MCF 10A (cell line): ENCODE measurements at regions not wholly inside any gene's neighbourhood (a gene's known extent, or its start where the extent isn't known, plus 50 kb on each side); places are given as distances from the start of the nearest gene placed in this dataset.

ENCODE experiments used
- BruUV-seq: library from RNA; stranded (reverse); fragments of 400-500 nt; replicated peaks from 2 replicates; lab custom pipeline; 2021; lab: Mats Ljungman, UMichigan
- CTCF ChIA-PET: fragments of 300-600 bp; sonication (Branson Sonifier 250); formaldehyde crosslinking; extraction: SDS; loops from one replicate; lab custom pipeline; 2021; ENCODE audit warnings: antibody characterized with exemption, inconsistent platforms; lab: Yijun Ruan, JAX
- POLR2A ChIA-PET: fragments of 300-600, 350-650 bp; sonication (Branson Sonifier 250); formaldehyde crosslinking; extraction: SDS; loops from one replicate; lab custom pipeline; 2020; ENCODE audit warnings: antibody characterized with exemption, inconsistent platforms; lab: Yijun Ruan, JAX
- DNase-seq: peaks from one replicate; pipeline ENCODE4 v3.0.0-alpha.2; 2018; ENCODE audit not compliant: unreplicated experiment
- H3K27ac Mint-ChIP-seq: one replicate; pipeline ENCODE4 v1.8.0; 2022; ENCODE audit warnings: mild to moderate bottlenecking, low read depth, mixed read lengths; ENCODE audit not compliant: unreplicated experiment
- H3K27me3 Mint-ChIP-seq: one replicate; pipeline ENCODE4 v1.8.0; 2022; ENCODE audit warnings: mixed read lengths; ENCODE audit not compliant: insufficient read depth, unreplicated experiment
- H3K36me3 Mint-ChIP-seq: one replicate; pipeline ENCODE4 v1.8.0; 2022; ENCODE audit warnings: mild to moderate bottlenecking, moderate library complexity, mixed read lengths; ENCODE audit not compliant: insufficient read depth, unreplicated experiment
- H3K4me1 Mint-ChIP-seq: one replicate; pipeline ENCODE4 v1.8.0; 2022; ENCODE audit warnings: mixed read lengths; ENCODE audit not compliant: insufficient read depth, unreplicated experiment
- H3K4me3 Mint-ChIP-seq: one replicate; pipeline ENCODE4 v1.8.0; 2022; ENCODE audit warnings: mild to moderate bottlenecking, moderate library complexity, mixed read lengths; ENCODE audit not compliant: unreplicated experiment
- H3K9me3 Mint-ChIP-seq: one replicate; pipeline ENCODE4 v1.8.0; 2022; ENCODE audit warnings: mixed read lengths; ENCODE audit not compliant: unreplicated experiment
- intact Hi-C: fragments of 100-400 bp; cut with micrococcal nuclease; formaldehyde crosslinking; loops from 2 replicates; pipeline ENCODE4 v1.14.1; 2022
- TF ChIP-seq, protein P1 (sequence below): fragments of 200-600 bp; IDR thresholded peaks from one replicate; pipeline ENCODE4 v1.8.0; 2022; ENCODE audit warnings: antibody characterized with exemption, mild to moderate bottlenecking; ENCODE audit not compliant: unreplicated experiment

- ChIA-PET CTCF (interaction anchor here (0.6 kb wide), 1 partner anchor 352 kb away, joined by 3 read pairs; no protein-coding TSS in a partner anchor), POLR2A (no interaction called here)
- H3K9me3 Mint-ChIP-seq, result peaks cover 9% of the 10 kb centered on the region
- H3K4me3 Mint-ChIP-seq, result no peak overlapping the region
- no peaks in the 10 kb centered on the region for H3K27me3 Mint-ChIP-seq
- H3K4me1 Mint-ChIP-seq, result no peaks in the 10 kb centered on the region
- intact Hi-C loops, result no loop called here
- no TSS peak for BruUV-seq
- no peak for DNase-seq
- H3K27ac Mint-ChIP-seq, result no peak overlapping the region
- TF ChIP-seq, protein P1, sequence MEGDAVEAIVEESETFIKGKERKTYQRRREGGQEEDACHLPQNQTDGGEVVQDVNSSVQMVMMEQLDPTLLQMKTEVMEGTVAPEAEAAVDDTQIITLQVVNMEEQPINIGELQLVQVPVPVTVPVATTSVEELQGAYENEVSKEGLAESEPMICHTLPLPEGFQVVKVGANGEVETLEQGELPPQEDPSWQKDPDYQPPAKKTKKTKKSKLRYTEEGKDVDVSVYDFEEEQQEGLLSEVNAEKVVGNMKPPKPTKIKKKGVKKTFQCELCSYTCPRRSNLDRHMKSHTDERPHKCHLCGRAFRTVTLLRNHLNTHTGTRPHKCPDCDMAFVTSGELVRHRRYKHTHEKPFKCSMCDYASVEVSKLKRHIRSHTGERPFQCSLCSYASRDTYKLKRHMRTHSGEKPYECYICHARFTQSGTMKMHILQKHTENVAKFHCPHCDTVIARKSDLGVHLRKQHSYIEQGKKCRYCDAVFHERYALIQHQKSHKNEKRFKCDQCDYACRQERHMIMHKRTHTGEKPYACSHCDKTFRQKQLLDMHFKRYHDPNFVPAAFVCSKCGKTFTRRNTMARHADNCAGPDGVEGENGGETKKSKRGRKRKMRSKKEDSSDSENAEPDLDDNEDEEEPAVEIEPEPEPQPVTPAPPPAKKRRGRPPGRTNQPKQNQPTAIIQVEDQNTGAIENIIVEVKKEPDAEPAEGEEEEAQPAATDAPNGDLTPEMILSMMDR, result no peak
- H3K36me3 Mint-ChIP-seq, result no peaks in the 10 kb centered on the region
These were observed 70.6 kb upstream of the CTDP1 start for GRCh38 chr18:79608999-79609461.

GRCh38 chr18:79609841-79610281 lies 69.7 kb upstream of the CTDP1 start:
- ChIA-PET CTCF (interaction anchor here (0.6 kb wide), 1 partner anchor 47 kb away, joined by 4 read pairs; no protein-coding TSS in a partner anchor), POLR2A (no interaction called here)
- Mint-ChIP-seq H3K9me3 (peaks cover 9% of the 10 kb centered on the region), H3K36me3 (no peaks in the 10 kb centered on the region), H3K4me3 (no peak overlapping the region), H3K27me3 (no peaks in the 10 kb centered on the region), H3K4me1 (no peaks in the 10 kb centered on the region), H3K27ac (no peak overlapping the region)
- no peak for DNase-seq
- BruUV-seq, result no TSS peak
- intact Hi-C loops, result no loop called here
- TF ChIP-seq, protein P1, result no peak

DNA sequence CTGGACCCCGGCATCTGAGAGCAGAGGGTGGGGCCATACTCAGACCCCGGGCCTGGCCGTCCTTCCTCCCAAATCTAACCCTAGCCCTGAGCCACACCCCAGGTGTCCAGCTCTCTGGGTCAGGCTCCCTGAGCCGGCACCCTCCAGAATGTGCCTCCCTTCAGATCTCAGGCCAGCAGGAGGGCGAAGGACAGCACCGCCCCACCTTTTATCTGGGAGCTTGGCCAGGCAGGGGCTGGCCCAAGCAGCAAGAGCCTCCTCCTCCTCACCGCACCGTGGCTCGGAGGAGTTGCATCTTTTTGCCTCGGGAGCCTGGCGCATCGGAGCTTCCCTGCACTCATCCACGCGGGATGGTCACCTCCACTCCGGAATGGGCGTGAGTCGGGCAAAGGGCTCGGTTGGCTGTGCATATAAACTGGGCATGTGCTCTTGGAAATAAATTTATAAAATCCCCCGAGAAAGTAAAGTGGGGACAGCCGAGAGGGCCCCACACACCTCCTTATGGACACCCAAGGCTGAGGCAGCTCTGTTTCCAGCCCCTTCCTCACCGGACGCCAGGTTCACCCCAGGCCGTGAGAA lies 69.1 kb upstream of the CTDP1 start:
- no peak for DNase-seq
- TF ChIP-seq, protein P1, result no peak
- H3K4me3 Mint-ChIP-seq, result no peak overlapping the region
- intact Hi-C loops, result no loop called here
- no peaks in the 10 kb centered on the region for H3K27me3 Mint-ChIP-seq
- H3K9me3 Mint-ChIP-seq, result peaks cover 9% of the 10 kb centered on the region
- ChIA-PET POLR2A (no interaction called here), CTCF (no interaction called here)
- H3K27ac Mint-ChIP-seq, result no peak overlapping the region
- no peaks in the 10 kb centered on the region for H3K4me1 Mint-ChIP-seq
- BruUV-seq, result no TSS peak
- no peaks in the 10 kb centered on the region for H3K36me3 Mint-ChIP-seq

DNA sequence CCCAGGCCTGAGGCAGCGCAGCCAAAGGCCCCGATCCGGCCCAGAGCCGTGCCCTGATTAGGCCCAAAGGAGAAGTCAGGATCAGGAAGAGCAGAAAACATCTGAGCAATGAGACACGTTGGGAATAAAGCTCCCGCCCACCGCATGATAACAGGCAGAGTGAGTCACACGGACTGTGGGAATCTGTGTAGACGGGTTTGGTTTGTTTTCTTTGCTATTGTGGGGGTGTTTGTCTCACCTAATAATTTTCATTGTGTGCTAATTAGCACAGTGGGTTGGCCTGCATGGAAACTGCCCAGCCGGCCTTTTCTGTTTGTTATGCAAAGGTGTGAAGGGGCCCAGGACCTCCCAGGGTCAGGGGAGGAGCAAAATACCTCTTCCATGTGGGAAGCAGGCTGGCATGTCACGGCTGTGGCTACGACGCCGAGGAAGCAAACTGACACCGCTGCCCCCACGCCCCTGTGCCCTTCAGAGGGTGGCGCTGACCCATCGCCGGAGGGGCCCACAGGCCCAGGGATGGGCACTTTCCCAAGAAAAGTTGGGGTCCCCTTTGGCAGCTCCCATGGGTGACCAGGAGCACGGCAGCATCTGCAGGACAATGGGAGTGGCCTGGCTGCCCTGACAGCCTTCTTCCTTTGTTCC lies 68.4 kb upstream of the CTDP1 start:
- no peaks in the 10 kb centered on the region for H3K36me3 Mint-ChIP-seq
- ChIA-PET POLR2A (no interaction called here), CTCF (no interaction called here)
- peak; percentile 66 for DNase-seq
- H3K27ac Mint-ChIP-seq, result no peak overlapping the region
- H3K9me3 Mint-ChIP-seq, result peaks cover 3% of the 10 kb centered on the region
- intact Hi-C loops, result no loop called here
- no TSS peak for BruUV-seq
- no peak overlapping the region for H3K4me3 Mint-ChIP-seq
- no peaks in the 10 kb centered on the region for H3K27me3 Mint-ChIP-seq
- H3K4me1 Mint-ChIP-seq, result no peaks in the 10 kb centered on the region
- TF ChIP-seq, protein P1, result no peak
